NCI-H146 treated with DMSO at 0.1 percent for 48 hours (cell line): ENCODE measurements at regions not wholly inside any gene's neighbourhood (a gene's known extent, or its start where the extent isn't known, plus 50 kb on each side); places are given as distances from the start of the nearest gene placed in this dataset.
"Not testable (repeated sequence)": the region's sequence is repeated elsewhere in the genome, so short reads cannot be mapped to it uniquely, and the experiment has no call there.

Experiments
- DNase-seq: peaks from one replicate; lab custom pipeline; 2025; ENCODE audit not compliant: unreplicated experiment; lab: John Stamatoyannopoulos, UW

GRCh38 chr4:32601848-32602247 lies 1881.7 kb downstream of the PCDH7 start:
- DNase-seq, result no peak

GRCh38 chr4:32607978-32608377 lies 1887.8 kb downstream of the PCDH7 start:
- no peak for DNase-seq

- no peak for DNase-seq
Measured at GRCh38 chr4:32624943-32625603, 1904.9 kb downstream of the PCDH7 start.

- DNase-seq, result no peak
Measured at GRCh38 chr4:32625687-32626337, 1905.6 kb downstream of the PCDH7 start.

- no peak for DNase-seq
Measured at GRCh38 chr4:32631831-32632230, 1911.7 kb downstream of the PCDH7 start.

GRCh38 chr4:32633421-32633820 lies 1913.3 kb downstream of the PCDH7 start:
- DNase-seq, result no peak

GRCh38 chr4:32645653-32646052 lies 1925.5 kb downstream of the PCDH7 start:
- DNase-seq, result no peak

- no peak for DNase-seq
Measured at GRCh38 chr4:32658019-32658418, 1937.8 kb downstream of the PCDH7 start.

GRCh38 chr4:32661229-32661628 lies 1941.1 kb downstream of the PCDH7 start:
- no peak for DNase-seq

GRCh38 chr4:32662803-32663202 lies 1942.6 kb downstream of the PCDH7 start:
- no peak for DNase-seq

- DNase-seq, result no peak
Measured at GRCh38 chr4:32672359-32672758, 1952.2 kb downstream of the PCDH7 start.

- DNase-seq, result no peak
Measured at GRCh38 chr4:32680946-32681345, 1960.8 kb downstream of the PCDH7 start.

GRCh38 chr4:32684160-32684559 lies 1964.0 kb downstream of the PCDH7 start:
- DNase-seq, result no peak

- no peak for DNase-seq
Measured at GRCh38 chr4:32686123-32686522, 1966.0 kb downstream of the PCDH7 start.

GRCh38 chr4:32689518-32689917 lies 1969.3 kb downstream of the PCDH7 start:
- no peak for DNase-seq

GRCh38 chr4:32697281-32697814 lies 1977.2 kb downstream of the PCDH7 start:
- DNase-seq, result no peak

- no peak for DNase-seq
Measured at GRCh38 chr4:32700838-32701237, 1980.7 kb downstream of the PCDH7 start.

GRCh38 chr4:32706893-32707292 lies 1986.7 kb downstream of the PCDH7 start:
- DNase-seq, result no peak

- not testable (repeated sequence) for DNase-seq
Measured at GRCh38 chr4:32716090-32716620, 1996.0 kb downstream of the PCDH7 start.

GRCh38 chr4:32735856-32736590 lies 2015.9 kb downstream of the PCDH7 start:
- DNase-seq, result no peak

GRCh38 chr4:32744211-32744610 lies 2024.0 kb downstream of the PCDH7 start:
- DNase-seq, result no peak

GRCh38 chr4:32745351-32745750 lies 2025.2 kb downstream of the PCDH7 start:
- DNase-seq, result no peak
